ENCODE measurements at regions not wholly inside any gene's neighbourhood (a gene's known extent, or its start where the extent isn't known, plus 50 kb on each side); places are given as distances from the start of the nearest gene placed in this dataset.

GRCh38 chr6:81901551-81901966, 149.1 kb upstream of the TENT5A start:
- no peaks in the 10 kb centered on the region for H3K79me2 ChIP-seq (ENCODE audit: insufficient read depth, low read length)
- no peak overlapping the region for H2BK15ac ChIP-seq (ENCODE audit: low read depth, low read length)
- H3K9ac ChIP-seq (ENCODE audit: extremely low read depth, insufficient read length, low read length), result no peak overlapping the region
- no peak overlapping the region for H3K27ac ChIP-seq (ENCODE audit: insufficient read length, low read depth, low read length)
- H4K91ac ChIP-seq (ENCODE audit: insufficient read length, low read depth, low read length), result no peak overlapping the region
- no peak overlapping the region for H4K5ac ChIP-seq (ENCODE audit: insufficient read length, low read depth, low read length)
- no peak overlapping the region for H2BK12ac ChIP-seq (ENCODE audit: insufficient read length, low read depth, low read length)
- peaks cover 5% of the 10 kb centered on the region in 2 experiments; a peak in 3 of 5 replicates for H3K9me3 Mint-ChIP-seq
- H3K27me3 Mint-ChIP-seq (ENCODE audit: low read depth), result no peaks in the 10 kb centered on the region
- H4K8ac ChIP-seq (replicated peaks; ENCODE audit: insufficient read length, low read depth, low read length), result no peak overlapping the region
- H4K20me1 ChIP-seq (ENCODE audit: control insufficient read depth, insufficient read depth, insufficient read length), result no peaks in the 10 kb centered on the region
- no peak overlapping the region for H3T11ph ChIP-seq (ENCODE audit: low read length)
- no peak overlapping the region for H3K4me2 ChIP-seq (ENCODE audit: insufficient read depth, insufficient read length, low read length)
- no peak overlapping the region for H2BK120ac ChIP-seq (ENCODE audit: low read depth, low read length, poor library complexity, severe bottlenecking)
- H2BK5ac ChIP-seq (ENCODE audit: insufficient read length, low read length), result no peak overlapping the region
- no peak overlapping the region for H3K18ac ChIP-seq (ENCODE audit: insufficient read length, low read depth, low read length)
- WGBS (ENCODE audit: extremely low coverage, insufficient read length, low lambda C conversion rate), result no CpG with 5 or more reads among the region's 1 CpG
- no peak overlapping the region for H3K14ac ChIP-seq (ENCODE audit: insufficient read depth, low read length)
- peaks cover 18 to 23% of the 10 kb centered on the region in 2 experiments for H3K4me1 Mint-ChIP-seq
- H2AK5ac ChIP-seq (ENCODE audit: insufficient read length, low read length), result no peak overlapping the region
- H3K27ac Mint-ChIP-seq, result no peak overlapping the region
- no peak for DNase-seq
- no peaks in the 10 kb centered on the region for H3K23me2 ChIP-seq (ENCODE audit: insufficient read length, low read depth, low read length, poor library complexity, severe bottlenecking)
- H3K9me3 ChIP-seq (ENCODE audit: control insufficient read depth, low read depth, low read length), result no peaks in the 10 kb centered on the region
- no peaks in the 10 kb centered on the region for H3K79me1 ChIP-seq (ENCODE audit: insufficient read depth, low read depth, low read length, poor library complexity, severe bottlenecking)
- H3K36me3 Mint-ChIP-seq (ENCODE audit: insufficient read depth in 1 of 3, low read depth in 3 of 3), result peaks cover 0 to 10% (median 0%) of the 10 kb centered on the region in 3 experiments; a peak in 2 of 7 replicates
- H3K4ac ChIP-seq (ENCODE audit: low read depth, low read length), result no peak overlapping the region
- peaks cover 3% of the 10 kb centered on the region; the same call in 1 of the 2 replicates for H3K4me1 ChIP-seq (ENCODE audit: insufficient read depth, low read length)
- H3K56ac ChIP-seq (ENCODE audit: insufficient read length, low read depth, low read length), result no peak overlapping the region
- no peak overlapping the region for H3K23ac ChIP-seq (ENCODE audit: insufficient read length, low read depth, low read length)
- H3K27me3 ChIP-seq (ENCODE audit: insufficient read depth, low read length), result no peaks in the 10 kb centered on the region
- TF ChIP-seq, protein P1, sequence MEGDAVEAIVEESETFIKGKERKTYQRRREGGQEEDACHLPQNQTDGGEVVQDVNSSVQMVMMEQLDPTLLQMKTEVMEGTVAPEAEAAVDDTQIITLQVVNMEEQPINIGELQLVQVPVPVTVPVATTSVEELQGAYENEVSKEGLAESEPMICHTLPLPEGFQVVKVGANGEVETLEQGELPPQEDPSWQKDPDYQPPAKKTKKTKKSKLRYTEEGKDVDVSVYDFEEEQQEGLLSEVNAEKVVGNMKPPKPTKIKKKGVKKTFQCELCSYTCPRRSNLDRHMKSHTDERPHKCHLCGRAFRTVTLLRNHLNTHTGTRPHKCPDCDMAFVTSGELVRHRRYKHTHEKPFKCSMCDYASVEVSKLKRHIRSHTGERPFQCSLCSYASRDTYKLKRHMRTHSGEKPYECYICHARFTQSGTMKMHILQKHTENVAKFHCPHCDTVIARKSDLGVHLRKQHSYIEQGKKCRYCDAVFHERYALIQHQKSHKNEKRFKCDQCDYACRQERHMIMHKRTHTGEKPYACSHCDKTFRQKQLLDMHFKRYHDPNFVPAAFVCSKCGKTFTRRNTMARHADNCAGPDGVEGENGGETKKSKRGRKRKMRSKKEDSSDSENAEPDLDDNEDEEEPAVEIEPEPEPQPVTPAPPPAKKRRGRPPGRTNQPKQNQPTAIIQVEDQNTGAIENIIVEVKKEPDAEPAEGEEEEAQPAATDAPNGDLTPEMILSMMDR (conservative IDR thresholded peaks at IDR 0.05), result no peak
- no peak overlapping the region for H2AFZ ChIP-seq (ENCODE audit: low read length)
- H2BK20ac ChIP-seq (ENCODE audit: low read depth, low read length, poor library complexity, severe bottlenecking), result no peak overlapping the region
- H3K4me3 Mint-ChIP-seq, result no peak overlapping the region

Measured in H9 (cell line).